PC-9 (cell line): ENCODE measurements at regions not wholly inside any gene's neighbourhood (a gene's known extent, or its start where the extent isn't known, plus 50 kb on each side); places are given as distances from the start of the nearest gene placed in this dataset.

ENCODE experiments used
- BruUV-seq: library from RNA; stranded (reverse); fragments of 400-500 nt; replicated peaks from 2 replicates; lab custom pipeline; 2021; lab: Mats Ljungman, UMichigan
- CTCF ChIA-PET: fragments of 300-600 bp; sonication (Branson Sonifier 250); formaldehyde crosslinking; loops from one replicate; lab custom pipeline; 2022; ENCODE audit warnings: antibody characterized with exemption; lab: Charles Lee
- POLR2A ChIA-PET: fragments of 300-600 bp; sonication (Branson Sonifier 250); formaldehyde crosslinking; loops from one replicate; lab custom pipeline; 2022; ENCODE audit warnings: antibody characterized with exemption; ENCODE audit not compliant: unreplicated experiment; lab: Charles Lee
- DNase-seq, 2 experiments: peaks; one replicate each; pipeline versions ENCODE4 v3.0.0 to v3.0.0-alpha.2; 2015 to 2022; ENCODE audit warnings: mixed read lengths in 1 of 2
- H2AFZ ChIP-seq: fragments of 200-600 bp; sonication (generic); 2 replicates; pipeline ENCODE4 v1.8.1; 2017; ENCODE audit warnings: antibody characterized with exemption
- H3F3A ChIP-seq: fragments of 200-600 bp; sonication (generic); 2 replicates; pipeline ENCODE4 v1.8.1; 2017; ENCODE audit warnings: antibody characterized with exemption, mild to moderate bottlenecking, low read depth; ENCODE audit not compliant: insufficient read depth
- H3K27ac ChIP-seq: fragments of 200-600 bp; sonication (generic); 2 replicates; pipeline ENCODE4 v1.6.1; 2016; ENCODE audit warnings: mixed run types
- H3K27me3 ChIP-seq: fragments of 200-600 bp; sonication (generic); 2 replicates; pipeline ENCODE4 v1.6.1; 2016; ENCODE audit warnings: low read depth, mixed run types; ENCODE audit not compliant: insufficient read depth
- H3K36me3 ChIP-seq: fragments of 200-600 bp; sonication (generic); 2 replicates; pipeline ENCODE4 v1.6.1; 2016; ENCODE audit warnings: low read depth, mixed run types
- H3K4me1 ChIP-seq: fragments of 200-600 bp; sonication (generic); replicated peaks from 2 replicates; pipeline ENCODE4 v1.6.1; 2016; ENCODE audit warnings: mixed run types; ENCODE audit not compliant: insufficient read depth
- H3K4me2 ChIP-seq: fragments of 200-600 bp; sonication (generic); 2 replicates; pipeline ENCODE4 v1.6.1; 2017; ENCODE audit warnings: mixed run types
- H3K4me3 ChIP-seq: fragments of 200-600 bp; sonication (generic); 2 replicates; pipeline ENCODE4 v1.6.1; 2016; ENCODE audit warnings: mixed run types
- H3K79me2 ChIP-seq: fragments of 200-600 bp; sonication (generic); 2 replicates; pipeline ENCODE4 v1.6.1; 2017; ENCODE audit warnings: low read depth, mixed run types
- H3K9me2 ChIP-seq: fragments of 200-600 bp; sonication (generic); 2 replicates; pipeline ENCODE4 v1.8.1; 2017; ENCODE audit warnings: mild to moderate bottlenecking; ENCODE audit not compliant: insufficient read depth
- H3K9me3 ChIP-seq: fragments of 200-600 bp; sonication (generic); 2 replicates; pipeline ENCODE4 v1.8.1; 2016; ENCODE audit warnings: low read depth; ENCODE audit not compliant: insufficient read depth
- H4K20me1 ChIP-seq: fragments of 200-600 bp; sonication (generic); 2 replicates; pipeline ENCODE4 v1.8.1; 2017; ENCODE audit not compliant: insufficient read depth
- EZH2 ChIP-seq: fragments of 200-600 bp; sonication (generic); IDR thresholded peaks from 2 replicates; pipeline ENCODE4 v1.8.0; 2017; ENCODE audit warnings: antibody characterized with exemption, low read depth
- intact Hi-C: fragments of 100-400 bp; cut with micrococcal nuclease; formaldehyde crosslinking; loops from one replicate; pipeline ENCODE4 v1.10.0; 2022; ENCODE audit not compliant: unreplicated experiment
- TF ChIP-seq, protein P1 (sequence below): fragments of 200-600 bp; sonication (generic); conservative IDR thresholded peaks from 2 replicates; pipeline ENCODE4 v1.6.1; 2017; ENCODE audit warnings: mixed run types, antibody characterized with exemption, mild to moderate bottlenecking, moderate library complexity

- Histone ChIP-seq H3K9me3 (no peaks in the 10 kb centered on the region), H3K27ac (no peak overlapping the region), H3K9me2 (no peaks in the 10 kb centered on the region), H3K36me3 (no peaks in the 10 kb centered on the region), H2AFZ (no peak overlapping the region), H3K27me3 (no peaks in the 10 kb centered on the region), H3K4me2 (no peak overlapping the region), H3K4me1 (no peaks in the 10 kb centered on the region), H3K79me2 (no peaks in the 10 kb centered on the region), H3K4me3 (no peak overlapping the region), H3F3A (no peaks in the 10 kb centered on the region), H4K20me1 (no peaks in the 10 kb centered on the region)
- CTCF ChIA-PET: no interaction called here
- no TSS peak for BruUV-seq
- POLR2A ChIA-PET: no interaction called here
- DNase-seq: no peak
- intact Hi-C loops: no loop called here
- TF ChIP-seq, protein P1, sequence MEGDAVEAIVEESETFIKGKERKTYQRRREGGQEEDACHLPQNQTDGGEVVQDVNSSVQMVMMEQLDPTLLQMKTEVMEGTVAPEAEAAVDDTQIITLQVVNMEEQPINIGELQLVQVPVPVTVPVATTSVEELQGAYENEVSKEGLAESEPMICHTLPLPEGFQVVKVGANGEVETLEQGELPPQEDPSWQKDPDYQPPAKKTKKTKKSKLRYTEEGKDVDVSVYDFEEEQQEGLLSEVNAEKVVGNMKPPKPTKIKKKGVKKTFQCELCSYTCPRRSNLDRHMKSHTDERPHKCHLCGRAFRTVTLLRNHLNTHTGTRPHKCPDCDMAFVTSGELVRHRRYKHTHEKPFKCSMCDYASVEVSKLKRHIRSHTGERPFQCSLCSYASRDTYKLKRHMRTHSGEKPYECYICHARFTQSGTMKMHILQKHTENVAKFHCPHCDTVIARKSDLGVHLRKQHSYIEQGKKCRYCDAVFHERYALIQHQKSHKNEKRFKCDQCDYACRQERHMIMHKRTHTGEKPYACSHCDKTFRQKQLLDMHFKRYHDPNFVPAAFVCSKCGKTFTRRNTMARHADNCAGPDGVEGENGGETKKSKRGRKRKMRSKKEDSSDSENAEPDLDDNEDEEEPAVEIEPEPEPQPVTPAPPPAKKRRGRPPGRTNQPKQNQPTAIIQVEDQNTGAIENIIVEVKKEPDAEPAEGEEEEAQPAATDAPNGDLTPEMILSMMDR: no peak
- no peak for TF ChIP-seq EZH2
Observed at GRCh38 chr20:16848526-16848925, 100.4 kb downstream of the OTOR start.

DNA sequence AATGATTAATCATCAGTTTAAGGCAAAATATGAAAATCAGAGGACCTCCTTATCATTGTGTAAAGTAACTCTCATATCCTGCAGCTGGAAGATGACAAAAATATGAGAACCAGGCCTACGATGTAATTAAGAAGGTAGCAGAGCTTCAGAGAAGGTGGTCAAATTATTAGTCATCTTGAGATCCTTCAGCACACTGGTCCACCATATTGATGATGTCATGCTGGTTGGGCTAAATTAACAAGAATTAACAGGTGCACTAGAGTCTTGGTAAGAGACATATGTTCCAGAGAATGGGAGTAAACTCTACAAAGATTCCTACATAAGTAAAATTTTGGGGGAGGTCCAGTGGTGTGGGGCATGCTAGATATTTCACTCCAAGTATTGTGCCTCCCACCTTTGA, 112.8 kb downstream of the OTOR start:
- no TSS peak for BruUV-seq
- no peak overlapping the region for H3K4me3 ChIP-seq
- H4K20me1 ChIP-seq: no peaks in the 10 kb centered on the region
- ChIA-PET CTCF (no interaction called here), POLR2A (no interaction called here)
- no peaks in the 10 kb centered on the region for H3K9me3 ChIP-seq
- H3K4me1 ChIP-seq: no peaks in the 10 kb centered on the region
- H3F3A ChIP-seq: no peaks in the 10 kb centered on the region
- TF ChIP-seq, protein P1: no peak
- TF ChIP-seq EZH2: no peak
- H3K79me2 ChIP-seq: no peaks in the 10 kb centered on the region
- H3K27me3 ChIP-seq: peaks cover 13% of the 10 kb centered on the region; the same call in 1 of the 2 replicates
- H3K27ac ChIP-seq: no peak overlapping the region
- intact Hi-C loops: no loop called here
- DNase-seq: no peak
- H3K4me2 ChIP-seq: no peak overlapping the region
- no peaks in the 10 kb centered on the region for H3K36me3 ChIP-seq
- H2AFZ ChIP-seq: peak overlapping the region; percentile 27; the same call in 1 of the 2 replicates
- H3K9me2 ChIP-seq: no peaks in the 10 kb centered on the region

GRCh38 chr20:16861708-16862107, 113.5 kb downstream of the OTOR start:
- intact Hi-C loops: no loop called here
- BruUV-seq: no TSS peak
- no peaks in the 10 kb centered on the region for H3K36me3 ChIP-seq
- no peak overlapping the region for H3K4me2 ChIP-seq
- no peaks in the 10 kb centered on the region for H3K79me2 ChIP-seq
- no peaks in the 10 kb centered on the region for H3F3A ChIP-seq
- H3K4me1 ChIP-seq: no peaks in the 10 kb centered on the region
- no peaks in the 10 kb centered on the region for H3K9me3 ChIP-seq
- POLR2A ChIA-PET: no interaction called here
- CTCF ChIA-PET: no interaction called here
- no peaks in the 10 kb centered on the region for H3K9me2 ChIP-seq
- H4K20me1 ChIP-seq: no peaks in the 10 kb centered on the region
- H3K27me3 ChIP-seq: peaks cover 9% of the 10 kb centered on the region; the same call in 1 of the 2 replicates
- H3K4me3 ChIP-seq: no peak overlapping the region
- TF ChIP-seq, protein P1: no peak
- TF ChIP-seq EZH2: no peak
- no peak overlapping the region for H3K27ac ChIP-seq
- no peak overlapping the region for H2AFZ ChIP-seq
- no peak for DNase-seq
